NCI-H226 (cell line): ENCODE measurements at regions not wholly inside any gene's neighbourhood (a gene's known extent, or its start where the extent isn't known, plus 50 kb on each side); places are given as distances from the start of the nearest gene placed in this dataset.
"Not testable (repeated sequence)": the region's sequence is repeated elsewhere in the genome, so short reads cannot be mapped to it uniquely, and the experiment has no call there.

Source experiments
- DNase-seq: peaks from one replicate; pipeline ENCODE4 v3.0.0-alpha.2; 2015

- no peak for DNase-seq
These were observed 239.9 kb upstream of the TRPM3 start for GRCh38 chr9:71361357-71361756.

GRCh38 chr9:71357346-71357745 lies 235.9 kb upstream of the TRPM3 start:
- DNase-seq: no peak

- no peak for DNase-seq
These were observed 234.5 kb upstream of the TRPM3 start for GRCh38 chr9:71355884-71356283.

GRCh38 chr9:71353720-71354119 lies 232.3 kb upstream of the TRPM3 start:
- DNase-seq: no peak

GRCh38 chr9:71352837-71353236 lies 231.4 kb upstream of the TRPM3 start:
- DNase-seq: no peak

GRCh38 chr9:71349218-71349617 lies 227.8 kb upstream of the TRPM3 start:
- DNase-seq: peak; percentile 43

- DNase-seq: no peak
These were observed 211.9 kb upstream of the TRPM3 start for GRCh38 chr9:71333321-71333720.

GRCh38 chr9:71331603-71332002 lies 210.2 kb upstream of the TRPM3 start:
- no peak for DNase-seq

- no peak for DNase-seq
These were observed 208.5 kb upstream of the TRPM3 start for GRCh38 chr9:71329873-71330272.

GRCh38 chr9:71326360-71326759 lies 204.9 kb upstream of the TRPM3 start:
- DNase-seq: no peak

- no peak for DNase-seq
These were observed 201.9 kb upstream of the TRPM3 start for GRCh38 chr9:71323357-71323756.

GRCh38 chr9:71322311-71322710 lies 200.9 kb upstream of the TRPM3 start:
- DNase-seq: no peak

- no peak for DNase-seq
These were observed 187.0 kb upstream of the TRPM3 start for GRCh38 chr9:71308454-71308853.

GRCh38 chr9:71306134-71306533 lies 184.7 kb upstream of the TRPM3 start:
- no peak for DNase-seq

GRCh38 chr9:71303351-71303750 lies 181.9 kb upstream of the TRPM3 start:
- no peak for DNase-seq

GRCh38 chr9:71302776-71303175 lies 181.4 kb upstream of the TRPM3 start:
- DNase-seq: no peak

- DNase-seq: no peak
These were observed 174.5 kb upstream of the TRPM3 start for GRCh38 chr9:71295928-71296327.

GRCh38 chr9:71286146-71286545 lies 164.7 kb upstream of the TRPM3 start:
- DNase-seq: no peak

- peak; percentile 40 for DNase-seq
These were observed 163.8 kb upstream of the TRPM3 start for GRCh38 chr9:71285191-71285656.

GRCh38 chr9:71282116-71282515 lies 160.7 kb upstream of the TRPM3 start:
- DNase-seq: not testable (repeated sequence)

- no peak for DNase-seq
These were observed 157.8 kb upstream of the TRPM3 start for GRCh38 chr9:71279151-71279739.

- no peak for DNase-seq
These were observed 152.2 kb upstream of the TRPM3 start for GRCh38 chr9:71273613-71274012.

GRCh38 chr9:71271602-71272001 lies 150.2 kb upstream of the TRPM3 start:
- no peak for DNase-seq

GRCh38 chr9:71270554-71270953 lies 149.1 kb upstream of the TRPM3 start:
- no peak for DNase-seq

GRCh38 chr9:71269859-71270258 lies 148.4 kb upstream of the TRPM3 start:
- DNase-seq: no peak
